Keratinocyte (primary cell): ENCODE measurements at regions not wholly inside any gene's neighbourhood (a gene's known extent, or its start where the extent isn't known, plus 50 kb on each side); places are given as distances from the start of the nearest gene placed in this dataset.

Source experiments
- CTCF ChIP-seq, 3 experiments: IDR thresholded peaks in 1 of 3; conservative IDR thresholded peaks in 1 of 3; optimal IDR thresholded peaks in 1 of 3; 2 replicates in 2 of 3; 3 replicates in 1 of 3; pipeline versions ENCODE3 to v1.5.1; 2011; ENCODE audit warnings: low read length in 3 of 3, mild to moderate bottlenecking in 3 of 3, moderate library complexity in 2 of 3, control low read depth in 1 of 3, inconsistent platforms in 1 of 3; ENCODE audit not compliant: insufficient read depth in 2 of 3; ENCODE audit errors: extremely low read depth in 1 of 3
- EZH2 ChIP-seq: IDR thresholded peaks from one replicate; pipeline ENCODE4 v1.6.1; 2012; ENCODE audit warnings: inconsistent platforms, mild to moderate bottlenecking, low read length, moderate library complexity

GRCh38 chr7:115637128-115637527, 393.4 kb downstream of the TFEC start:
- TF ChIP-seq CTCF (optimal IDR thresholded peaks at IDR 0.05 in 1 of 3, IDR thresholded peaks at IDR 0.05 in 1 of 3, conservative IDR thresholded peaks at IDR 0.05 in 1 of 3; ENCODE audit: extremely low read depth in 1 of 3, insufficient read depth in 2 of 3, low read length in 3 of 3) = no peak
- TF ChIP-seq EZH2 = no peak
